Stimulated activated naive CD4-positive, alpha-beta T cell (primary cell): ENCODE measurements at regions not wholly inside any gene's neighbourhood (a gene's known extent, or its start where the extent isn't known, plus 50 kb on each side); places are given as distances from the start of the nearest gene placed in this dataset.
"Not testable (repeated sequence)": the region's sequence is repeated elsewhere in the genome, so short reads cannot be mapped to it uniquely, and the experiment has no call there.

Experiments
- DNase-seq, 6 experiments: peaks; one replicate each; lab custom pipeline; 2025; lab: John Stamatoyannopoulos, UW

- DNase-seq = no peak
These were observed 221.3 kb upstream of the TCERG1L start for GRCh38 chr10:131532745-131533341.

DNA sequence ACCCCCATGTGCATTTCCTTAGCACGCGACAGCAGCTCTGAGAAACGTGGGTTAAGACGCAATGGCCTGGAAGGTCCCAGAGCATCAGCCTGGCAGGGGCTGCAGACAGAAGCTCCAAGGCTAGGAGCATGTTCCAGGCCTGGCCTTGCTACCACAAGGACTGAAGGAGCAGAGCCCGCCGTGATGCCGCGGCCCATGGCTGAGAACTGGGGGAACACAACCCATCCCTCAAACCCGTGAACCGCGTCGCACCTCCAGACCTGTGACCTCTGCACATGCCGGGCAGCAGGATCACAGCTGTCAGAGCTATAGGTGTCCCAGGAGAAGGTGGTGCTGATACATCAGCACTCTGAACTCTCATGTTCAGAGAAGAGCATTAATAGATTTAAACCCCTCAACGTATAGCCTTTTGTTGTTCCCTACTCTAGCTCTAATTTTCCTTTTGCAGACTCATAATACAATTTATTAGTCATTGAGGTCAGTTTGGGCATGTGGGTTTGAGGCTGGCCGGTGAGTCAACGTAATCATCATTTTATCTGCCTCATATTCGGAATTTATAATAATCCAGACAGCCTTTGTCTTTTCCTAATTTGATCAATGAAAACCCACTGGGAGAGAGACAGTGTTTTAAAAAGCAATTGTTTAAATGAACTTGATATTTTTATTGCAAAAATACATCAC lies 222.5 kb upstream of the TCERG1L start:
- DNase-seq = no peak

- no peak for DNase-seq
These were observed 223.3 kb upstream of the TCERG1L start for GRCh38 chr10:131534836-131535235.

- no peak for DNase-seq
These were observed 225.2 kb upstream of the TCERG1L start for GRCh38 chr10:131536676-131537075.

- no peak for DNase-seq
These were observed 225.8 kb upstream of the TCERG1L start for GRCh38 chr10:131537281-131537680.

- no peak for DNase-seq
These were observed 233.0 kb upstream of the TCERG1L start for GRCh38 chr10:131544495-131544894.

DNA sequence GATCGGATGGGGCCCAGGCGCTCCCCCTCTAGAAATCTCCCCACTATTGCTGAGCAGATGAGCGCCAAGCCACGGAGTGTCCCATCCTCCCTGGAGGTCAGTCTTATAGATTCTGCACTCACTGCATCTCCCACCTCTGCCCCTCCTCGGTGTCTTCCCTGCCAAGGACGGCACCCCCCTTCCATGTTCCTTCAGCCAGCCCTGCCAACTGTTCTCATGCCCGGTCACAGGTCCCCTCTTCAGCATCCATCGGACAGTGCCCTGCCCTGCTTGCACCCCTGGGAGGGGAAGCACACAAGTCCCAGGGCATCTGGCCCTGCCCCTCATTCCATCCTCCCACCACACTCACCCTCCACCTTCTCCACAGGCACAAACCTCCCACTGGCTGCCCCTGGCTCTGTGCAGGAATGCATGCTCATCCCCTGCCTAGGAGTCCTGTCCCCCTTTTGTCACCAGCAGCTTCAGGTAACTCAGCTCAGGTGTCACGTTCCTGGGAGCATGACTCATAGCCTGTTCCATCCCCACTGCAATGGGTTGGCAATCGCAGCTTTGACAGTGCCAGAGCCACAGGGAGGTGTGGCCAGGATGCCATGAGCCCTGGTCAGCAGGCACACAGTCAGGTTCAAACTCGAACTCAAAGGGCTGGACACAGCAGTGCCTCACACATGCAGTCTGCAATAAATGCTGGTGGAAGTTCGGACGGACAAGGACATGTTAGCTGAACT lies 234.7 kb upstream of the TCERG1L start:
- no peak for DNase-seq

GRCh38 chr10:131547129-131547799 lies 235.7 kb upstream of the TCERG1L start:
- no peak for DNase-seq

GRCh38 chr10:131548176-131548575 lies 236.7 kb upstream of the TCERG1L start:
- no peak for DNase-seq

DNA sequence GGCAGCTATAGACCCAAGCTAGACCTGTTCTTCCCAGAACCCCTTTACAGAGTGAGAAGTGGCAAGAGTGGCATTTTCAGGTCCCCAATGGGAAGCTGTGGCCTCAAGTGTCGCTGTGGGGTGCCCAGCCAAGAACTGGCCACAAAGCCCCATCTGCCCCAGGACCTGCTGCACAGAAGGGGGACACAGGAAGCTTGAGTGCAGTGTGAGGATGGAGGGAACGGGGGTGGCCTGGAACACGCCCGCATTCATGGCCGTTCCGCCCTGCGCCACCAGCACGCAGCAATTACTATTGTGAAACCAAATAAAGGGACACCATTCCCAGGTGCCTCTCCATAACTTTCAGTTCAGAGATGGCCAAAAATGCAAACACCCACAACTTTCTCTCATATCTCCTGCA lies 237.6 kb upstream of the TCERG1L start:
- DNase-seq = no peak

DNA sequence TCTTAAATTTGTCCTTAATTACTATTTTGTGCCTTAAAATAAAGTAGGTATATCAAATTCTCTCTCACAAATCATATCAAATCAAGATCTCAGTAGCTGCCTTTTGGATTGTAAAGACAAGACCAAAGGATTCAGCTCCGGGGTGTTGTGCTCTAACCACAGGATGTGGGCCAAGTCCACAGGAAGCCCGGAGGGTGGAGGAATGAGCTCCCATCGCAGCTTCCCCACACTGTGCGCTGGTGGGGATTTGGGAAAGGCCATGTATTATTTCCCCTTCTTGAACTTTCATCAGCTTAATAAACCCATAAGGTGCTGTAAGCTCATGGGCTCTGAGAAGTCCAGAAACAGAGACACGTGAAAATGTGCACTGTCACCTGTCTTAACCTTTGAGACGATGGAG lies 241.6 kb upstream of the TCERG1L start:
- no peak for DNase-seq

- no peak for DNase-seq
These were observed 242.1 kb upstream of the TCERG1L start for GRCh38 chr10:131553581-131553980.

GRCh38 chr10:131554821-131555220 lies 243.3 kb upstream of the TCERG1L start:
- no peak for DNase-seq

- no peak for DNase-seq
These were observed 243.9 kb upstream of the TCERG1L start for GRCh38 chr10:131555406-131555805.

DNA sequence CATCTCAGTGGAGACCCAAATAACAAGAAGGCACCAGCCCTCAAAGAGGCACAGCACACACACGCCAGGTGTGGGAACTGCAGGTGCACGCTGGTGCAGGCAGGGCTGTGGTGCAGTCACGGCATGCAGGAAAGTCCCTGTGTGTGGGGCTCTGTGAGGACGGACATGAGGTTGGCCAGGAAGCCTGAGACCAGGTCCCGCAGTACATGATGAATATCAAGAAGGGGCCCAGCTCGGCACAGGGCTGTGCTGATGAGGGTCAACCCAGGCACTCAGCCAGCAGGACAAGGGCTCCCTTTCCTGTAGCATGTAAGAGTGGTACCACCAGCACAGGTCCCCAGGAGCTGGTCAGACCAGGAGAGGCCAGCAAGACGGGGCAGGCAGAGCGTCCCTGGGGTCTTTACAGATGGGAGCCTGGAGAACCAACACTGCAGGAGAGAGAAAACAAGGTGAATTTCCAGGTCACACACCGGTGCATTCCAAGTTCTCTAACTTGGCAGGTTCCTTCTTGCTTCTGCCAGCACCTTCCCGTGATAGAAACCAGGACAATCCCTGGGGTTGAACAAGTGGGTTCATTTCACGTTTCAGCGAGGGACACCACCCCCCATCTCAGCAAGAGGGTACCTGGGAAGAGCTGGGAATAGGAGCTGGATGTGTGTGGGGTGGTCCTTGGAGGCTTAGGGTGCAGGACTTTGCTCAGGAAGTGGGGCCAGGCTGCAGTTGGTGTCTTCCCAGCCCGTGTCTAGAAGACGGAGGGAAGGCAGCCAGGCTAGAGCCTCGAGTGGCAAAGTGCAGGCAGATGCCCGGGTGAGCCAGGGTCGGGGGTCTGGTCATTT lies 244.8 kb upstream of the TCERG1L start:
- no peak for DNase-seq

DNA sequence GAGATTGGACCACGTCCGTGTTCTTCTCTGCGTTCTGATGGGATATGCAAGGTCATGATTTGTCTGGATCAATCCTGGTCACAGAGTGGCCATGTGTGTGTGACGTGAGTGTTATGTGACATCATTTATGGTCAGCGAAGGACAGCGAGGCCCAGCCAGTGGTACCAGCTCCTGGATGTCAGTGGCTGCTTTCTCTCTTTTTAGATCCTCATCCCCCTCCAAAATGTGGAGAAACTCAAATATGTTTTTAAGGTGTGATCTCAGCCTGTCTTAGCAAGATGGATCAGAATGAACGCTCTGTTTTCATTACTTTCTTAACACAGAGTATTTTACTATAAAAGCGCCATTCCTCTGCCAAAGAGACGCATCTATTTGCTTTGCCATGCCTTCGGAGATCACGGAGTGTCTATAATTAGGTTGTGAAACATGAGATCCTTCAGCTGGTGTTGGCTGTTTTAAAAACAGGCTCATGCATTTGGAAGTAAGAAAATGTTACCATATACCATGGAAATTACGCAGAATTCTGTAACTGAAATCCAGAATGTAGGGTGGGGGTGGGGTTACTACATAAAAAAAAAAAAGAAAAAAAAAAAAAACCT lies 245.5 kb upstream of the TCERG1L start:
- no peak for DNase-seq

DNA sequence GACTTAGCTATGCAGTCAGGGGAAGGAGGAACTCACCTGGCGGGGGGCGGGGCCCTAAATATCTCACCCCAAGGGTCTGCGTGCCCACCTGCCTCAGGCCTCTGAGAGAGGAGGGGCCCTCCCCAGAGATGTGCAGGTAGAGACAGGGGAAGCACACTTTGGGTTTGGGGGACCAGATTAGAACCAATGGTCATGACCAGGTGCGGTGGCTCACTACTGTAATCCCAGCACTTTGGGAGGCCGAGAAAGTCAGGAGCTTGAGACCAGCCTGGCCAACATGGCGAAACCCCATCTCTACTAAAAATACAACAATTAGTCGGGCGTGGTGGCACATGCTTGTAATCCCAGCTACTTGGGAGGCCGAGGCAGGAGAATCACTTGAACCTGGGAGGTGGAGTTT lies 246.4 kb upstream of the TCERG1L start:
- DNase-seq = not testable (repeated sequence)

GRCh38 chr10:131559450-131559911 lies 248.0 kb upstream of the TCERG1L start:
- DNase-seq = no peak

- no peak for DNase-seq
These were observed 248.6 kb upstream of the TCERG1L start for GRCh38 chr10:131560166-131560565.

DNA sequence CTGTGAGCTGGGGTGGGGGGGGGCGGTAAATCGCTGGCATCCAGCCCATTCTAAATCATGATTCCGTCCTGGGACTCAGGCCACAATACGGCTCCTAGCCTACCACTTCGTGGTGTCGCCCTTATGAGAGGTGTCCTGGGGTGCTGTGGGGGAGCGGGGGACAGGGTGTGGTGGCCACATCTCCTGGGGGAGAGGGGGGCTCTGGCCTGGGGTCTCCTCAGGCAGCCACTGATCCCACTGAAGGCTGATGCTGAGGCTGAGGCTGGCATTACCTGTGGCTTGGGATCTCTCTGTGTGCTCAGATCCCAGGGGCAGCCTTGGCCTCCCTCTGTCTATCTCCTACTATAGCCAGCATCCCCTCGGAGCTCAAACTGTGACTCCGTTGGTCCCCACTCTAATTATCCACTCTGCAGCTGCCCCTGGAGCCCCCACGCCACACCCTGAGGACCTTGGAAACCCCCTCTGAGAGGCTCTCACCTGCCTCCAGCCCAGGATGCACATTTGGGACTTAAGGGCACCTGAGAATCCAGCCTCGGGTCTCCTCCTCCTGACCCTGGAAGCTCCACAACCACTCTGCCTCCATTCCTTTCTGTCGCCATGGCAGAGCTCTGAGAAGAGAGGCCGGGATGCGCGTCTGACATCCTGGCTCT lies 249.3 kb upstream of the TCERG1L start:
- DNase-seq = no peak

DNA sequence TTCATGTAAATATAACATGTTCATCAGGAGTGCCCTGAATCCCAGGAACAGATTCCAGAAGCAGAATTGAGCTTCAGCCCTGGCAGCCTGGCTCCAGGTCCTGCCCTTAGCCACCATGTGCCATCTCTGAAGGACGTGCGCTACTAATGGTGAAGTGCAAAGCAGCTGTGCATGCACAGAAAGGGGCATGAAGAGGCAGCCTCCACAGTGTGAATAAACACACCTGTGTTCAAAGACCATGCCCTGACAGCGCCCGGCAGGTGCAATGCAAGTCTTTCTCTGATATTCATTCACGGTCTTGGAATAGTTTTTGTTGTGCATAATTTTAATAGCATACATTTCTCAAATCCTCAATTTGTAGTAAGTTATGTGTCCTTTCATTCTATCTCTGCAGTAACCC lies 250.4 kb upstream of the TCERG1L start:
- DNase-seq = no peak
